LNCaP clone FGC (cell line): ENCODE measurements at regions not wholly inside any gene's neighbourhood (a gene's known extent, or its start where the extent isn't known, plus 50 kb on each side); places are given as distances from the start of the nearest gene placed in this dataset.

Source experiments
- DNase-seq: peaks from one replicate; pipeline ENCODE4 v3.0.0-alpha.2; 2011; ENCODE audit warnings: low read depth
- H3K4me3 ChIP-seq: 2 replicates; pipeline ENCODE4 v1.5.1; 2011; ENCODE audit warnings: mild to moderate bottlenecking, low read depth, low read length, control low read depth
- TF ChIP-seq, protein P1 (sequence below): IDR thresholded peaks from 2 replicates; pipeline ENCODE4 v1.5.1; 2012; ENCODE audit warnings: mild to moderate bottlenecking; ENCODE audit not compliant: control insufficient read depth, insufficient read depth; ENCODE audit errors: extremely low read depth

GRCh38 chr11:127723714-127724113, 723.1 kb upstream of the KIRREL3 start:
- no peak for DNase-seq

GRCh38 chr11:127713226-127713625, 712.7 kb upstream of the KIRREL3 start:
- TF ChIP-seq, protein P1, sequence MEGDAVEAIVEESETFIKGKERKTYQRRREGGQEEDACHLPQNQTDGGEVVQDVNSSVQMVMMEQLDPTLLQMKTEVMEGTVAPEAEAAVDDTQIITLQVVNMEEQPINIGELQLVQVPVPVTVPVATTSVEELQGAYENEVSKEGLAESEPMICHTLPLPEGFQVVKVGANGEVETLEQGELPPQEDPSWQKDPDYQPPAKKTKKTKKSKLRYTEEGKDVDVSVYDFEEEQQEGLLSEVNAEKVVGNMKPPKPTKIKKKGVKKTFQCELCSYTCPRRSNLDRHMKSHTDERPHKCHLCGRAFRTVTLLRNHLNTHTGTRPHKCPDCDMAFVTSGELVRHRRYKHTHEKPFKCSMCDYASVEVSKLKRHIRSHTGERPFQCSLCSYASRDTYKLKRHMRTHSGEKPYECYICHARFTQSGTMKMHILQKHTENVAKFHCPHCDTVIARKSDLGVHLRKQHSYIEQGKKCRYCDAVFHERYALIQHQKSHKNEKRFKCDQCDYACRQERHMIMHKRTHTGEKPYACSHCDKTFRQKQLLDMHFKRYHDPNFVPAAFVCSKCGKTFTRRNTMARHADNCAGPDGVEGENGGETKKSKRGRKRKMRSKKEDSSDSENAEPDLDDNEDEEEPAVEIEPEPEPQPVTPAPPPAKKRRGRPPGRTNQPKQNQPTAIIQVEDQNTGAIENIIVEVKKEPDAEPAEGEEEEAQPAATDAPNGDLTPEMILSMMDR: no peak
- H3K4me3 ChIP-seq: no peak overlapping the region
- no peak for DNase-seq

More at GRCh38 chr11:127723714-127724113, 723.1 kb upstream of the KIRREL3 start:
- TF ChIP-seq, protein P1: no peak
- H3K4me3 ChIP-seq: no peak overlapping the region

- no peak for DNase-seq
- no peak overlapping the region for H3K4me3 ChIP-seq
- TF ChIP-seq, protein P1: no peak
Measured at GRCh38 chr11:127711748-127712147, 711.2 kb upstream of the KIRREL3 start.

GRCh38 chr11:127710831-127711230, 710.3 kb upstream of the KIRREL3 start:
- no peak overlapping the region for H3K4me3 ChIP-seq
- no peak for DNase-seq
- TF ChIP-seq, protein P1: no peak

GRCh38 chr11:127709960-127710359, 709.4 kb upstream of the KIRREL3 start:
- no peak for DNase-seq
- no peak overlapping the region for H3K4me3 ChIP-seq
- TF ChIP-seq, protein P1: no peak

DNA sequence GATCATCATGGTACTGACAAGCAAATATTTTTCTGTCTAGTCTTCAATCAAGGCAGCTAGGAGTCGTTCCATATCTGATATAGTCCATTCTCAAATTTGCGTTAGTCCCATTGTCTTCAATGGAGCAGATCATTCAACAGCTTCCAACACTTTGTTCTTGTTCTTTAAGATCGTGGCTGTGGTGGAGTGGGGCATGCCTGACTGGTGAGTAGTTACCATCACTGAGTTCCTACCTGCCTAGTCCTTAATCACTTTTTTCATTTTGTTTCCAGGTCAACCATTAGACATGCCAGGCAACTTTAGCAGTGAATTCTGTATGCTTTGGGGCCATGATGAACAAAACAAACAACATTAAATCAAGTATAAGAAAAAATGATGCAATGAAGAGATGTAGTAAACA, 693.1 kb upstream of the KIRREL3 start:
- TF ChIP-seq, protein P1: no peak
- H3K4me3 ChIP-seq: no peak overlapping the region
- no peak for DNase-seq

DNA sequence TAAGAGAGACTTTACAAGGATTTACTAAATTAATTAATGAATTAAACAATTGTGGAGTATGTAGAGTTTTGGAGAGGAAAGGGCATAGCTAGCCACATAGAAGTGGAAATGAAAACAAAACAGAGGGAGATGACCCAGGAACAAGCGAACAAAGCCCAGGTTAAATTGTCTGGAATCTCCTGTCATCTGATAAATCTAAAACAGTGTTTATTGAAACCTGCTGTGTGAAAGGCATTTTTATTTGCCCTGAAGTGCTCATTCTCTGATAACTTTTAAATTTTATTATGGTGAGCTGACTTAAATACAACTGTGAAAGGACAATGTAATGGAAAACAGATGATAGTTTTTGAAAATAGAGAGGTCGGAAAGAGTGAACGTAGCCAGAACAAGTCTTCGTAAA, 682.8 kb upstream of the KIRREL3 start:
- DNase-seq: no peak
- TF ChIP-seq, protein P1: no peak
- no peak overlapping the region for H3K4me3 ChIP-seq
